ENCODE measurements at regions not wholly inside any gene's neighbourhood (a gene's known extent, or its start where the extent isn't known, plus 50 kb on each side); places are given as distances from the start of the nearest gene placed in this dataset.
"Not testable (repeated sequence)": the region's sequence is repeated elsewhere in the genome, so short reads cannot be mapped to it uniquely, and the experiment has no call there.

- DNase-seq: no peak
Measured at GRCh38 chr7:119482209-119482608, 790.8 kb upstream of the KCND2 start.

- no peak for DNase-seq
Measured at GRCh38 chr7:119482671-119483070, 790.3 kb upstream of the KCND2 start.

DNA sequence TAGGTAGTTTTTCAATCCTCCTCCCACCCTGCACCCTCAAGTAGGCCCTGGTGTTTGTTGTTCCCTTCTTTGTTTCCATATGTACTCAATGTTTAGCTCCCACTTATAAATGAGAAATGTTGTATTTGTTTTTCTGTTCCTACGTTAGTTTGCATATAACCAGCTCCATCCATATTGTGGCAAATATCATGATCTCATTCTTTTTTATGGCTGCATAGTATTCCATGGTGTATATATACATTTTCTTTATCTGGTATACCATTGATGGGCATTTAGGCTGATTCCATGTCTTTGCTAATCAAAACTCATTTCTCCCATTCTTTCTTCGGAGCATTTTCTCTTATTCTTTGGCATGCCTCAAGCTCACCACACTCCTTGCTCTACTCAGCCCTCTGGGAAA, 789.6 kb upstream of the KCND2 start:
- no peak for DNase-seq

DNA sequence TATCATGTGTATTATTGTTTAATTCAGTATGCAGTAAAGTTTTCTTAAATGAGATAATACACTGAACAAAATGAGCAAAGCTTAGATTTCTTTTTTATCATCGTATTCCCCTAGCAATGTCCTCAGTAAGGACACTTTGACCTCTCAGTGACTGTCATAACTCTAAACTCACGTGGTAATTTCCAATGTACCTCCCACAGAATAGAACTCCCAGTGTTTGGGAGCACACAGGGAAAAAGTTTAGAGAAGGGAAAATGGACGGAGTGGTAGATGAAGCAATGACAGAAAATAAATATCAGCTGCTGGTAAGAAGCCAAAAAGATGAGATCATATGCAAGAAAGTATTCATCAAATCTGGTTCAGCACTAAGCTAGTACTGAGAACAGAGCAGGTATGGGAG, 758.6 kb upstream of the KCND2 start:
- no peak for DNase-seq

DNA sequence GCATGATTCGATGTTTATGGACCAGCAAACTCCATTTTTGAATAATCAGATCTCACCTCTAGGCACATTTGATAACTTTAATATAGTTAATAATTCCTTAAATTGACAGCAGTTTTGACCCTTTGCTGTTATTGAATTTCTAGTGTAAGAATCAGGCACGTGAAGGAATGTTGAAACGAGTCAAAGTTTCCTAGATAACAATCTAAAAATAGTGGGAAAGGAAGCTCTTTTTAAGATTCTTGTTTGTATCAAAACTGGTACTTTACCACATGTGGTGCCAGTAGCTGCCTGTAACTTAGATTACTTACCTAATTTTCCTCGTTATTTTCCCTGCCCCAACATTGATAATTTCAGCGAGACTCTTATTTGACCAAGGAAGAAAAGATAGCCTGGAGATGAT, 757.8 kb upstream of the KCND2 start:
- DNase-seq: no peak

DNA sequence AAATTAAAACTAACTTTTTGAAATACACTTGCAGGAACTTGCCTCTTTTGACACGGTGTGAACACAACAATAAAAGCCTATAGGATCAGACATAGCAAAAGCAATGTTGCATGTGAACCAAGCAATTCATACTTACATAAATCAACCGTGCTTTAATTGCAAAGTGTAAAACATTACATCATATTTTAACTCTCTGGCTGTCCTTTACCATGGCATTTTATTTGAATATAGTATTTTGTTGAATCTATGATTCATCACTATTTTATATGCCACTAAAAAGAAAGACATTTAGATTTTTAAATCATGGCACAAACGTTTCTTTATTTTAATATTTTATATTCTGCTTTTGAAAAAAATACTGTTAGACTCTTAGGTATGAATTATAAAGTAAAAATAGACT, 757.0 kb upstream of the KCND2 start:
- DNase-seq: no peak

DNA sequence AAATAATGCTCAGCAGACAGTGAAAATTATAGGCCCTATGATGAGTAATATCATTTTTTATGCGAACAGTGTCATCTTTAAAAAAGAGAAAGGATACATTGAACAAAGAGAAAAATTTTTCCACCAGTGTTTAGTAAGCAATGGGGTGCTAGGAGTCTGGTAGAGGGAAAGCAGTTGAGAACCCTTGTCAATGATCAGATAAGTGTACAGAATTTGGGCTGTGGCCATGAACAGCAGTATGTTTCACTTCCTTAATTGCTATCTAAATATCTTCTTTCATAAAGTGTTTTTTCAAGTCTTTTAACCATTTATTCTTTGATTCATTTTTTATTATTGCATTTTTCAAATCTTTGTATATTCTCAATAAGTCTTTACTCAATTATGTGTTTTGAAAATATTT, 750.7 kb upstream of the KCND2 start:
- no peak for DNase-seq

GRCh38 chr7:119522698-119523097, 750.3 kb upstream of the KCND2 start:
- DNase-seq: no peak

GRCh38 chr7:119545118-119545517, 727.9 kb upstream of the KCND2 start:
- DNase-seq: no peak

DNA sequence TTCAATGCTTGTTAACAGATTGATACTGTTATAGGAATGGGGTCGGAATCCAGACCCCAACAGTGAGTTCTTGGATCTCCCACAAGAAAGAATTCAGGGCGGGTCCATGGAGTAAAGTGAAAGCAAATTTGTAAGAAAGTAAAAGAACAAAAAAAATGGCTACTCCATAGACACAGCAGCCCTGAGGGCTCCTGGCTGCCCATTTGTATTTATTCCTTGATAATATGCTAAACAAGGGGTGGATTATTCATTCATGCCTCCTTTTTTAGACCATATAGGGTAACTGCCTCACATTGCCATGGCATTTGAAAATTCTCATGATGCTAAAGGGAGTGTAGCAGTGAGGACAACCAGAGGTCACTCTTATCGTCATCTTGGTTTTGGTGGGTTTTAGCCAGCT, 717.2 kb upstream of the KCND2 start:
- DNase-seq: no peak

GRCh38 chr7:119556436-119556835, 716.5 kb upstream of the KCND2 start:
- DNase-seq: no peak

DNA sequence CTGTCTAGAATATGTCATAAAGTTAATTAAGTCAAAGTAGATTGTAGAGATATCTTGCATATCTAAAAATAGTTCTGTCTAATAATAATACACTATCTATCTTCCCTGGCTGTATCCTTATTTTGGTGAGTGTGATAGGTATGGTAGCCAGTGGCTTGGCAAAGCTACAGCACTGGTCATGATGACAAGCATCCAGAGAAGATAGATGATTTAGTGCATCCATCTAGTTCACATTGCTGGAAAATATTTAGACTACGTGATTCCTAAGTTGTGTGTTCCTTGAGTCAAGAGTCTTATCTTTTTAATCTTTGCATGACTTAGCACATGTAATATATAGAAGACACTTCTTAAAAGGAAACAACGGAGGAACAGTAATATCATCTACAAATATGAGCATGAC, 711.2 kb upstream of the KCND2 start:
- no peak for DNase-seq

DNA sequence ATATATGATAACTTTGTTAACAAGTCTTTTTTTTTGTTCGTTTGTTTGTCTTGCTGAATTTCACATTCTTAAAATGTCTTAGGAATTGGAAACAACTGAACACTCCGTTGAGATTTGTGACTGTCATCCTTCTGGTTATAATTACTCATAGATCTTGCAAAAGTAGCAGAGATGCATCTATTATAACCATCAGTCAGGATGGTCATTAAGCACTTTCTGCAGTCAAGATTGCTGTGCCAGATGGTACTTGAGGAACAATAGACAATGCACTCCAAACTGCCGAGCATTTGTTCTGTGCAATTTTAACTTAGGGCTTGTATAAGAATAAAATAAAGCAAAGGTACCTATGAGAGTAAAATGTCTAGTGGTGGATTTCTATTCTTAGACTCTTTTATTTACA, 710.1 kb upstream of the KCND2 start:
- no peak for DNase-seq

DNA sequence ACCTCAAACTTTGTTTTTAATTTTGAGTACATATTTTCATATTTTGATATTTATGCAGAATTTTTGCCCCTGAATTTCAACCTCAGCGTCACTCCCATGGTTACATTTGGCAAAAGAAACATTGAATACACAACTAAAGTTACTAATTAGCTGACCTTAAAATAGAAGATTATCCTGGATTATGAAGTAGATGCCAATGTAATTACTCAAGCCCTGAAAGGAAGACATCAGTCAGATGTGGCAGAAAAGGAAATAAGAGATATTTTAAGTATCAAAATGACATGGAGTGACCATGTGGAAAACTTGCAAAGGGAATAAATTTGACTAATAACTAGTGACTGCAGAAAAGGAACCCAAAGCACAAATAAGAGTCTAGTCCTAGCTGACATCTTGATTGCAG, 701.3 kb upstream of the KCND2 start:
- no peak for DNase-seq

DNA sequence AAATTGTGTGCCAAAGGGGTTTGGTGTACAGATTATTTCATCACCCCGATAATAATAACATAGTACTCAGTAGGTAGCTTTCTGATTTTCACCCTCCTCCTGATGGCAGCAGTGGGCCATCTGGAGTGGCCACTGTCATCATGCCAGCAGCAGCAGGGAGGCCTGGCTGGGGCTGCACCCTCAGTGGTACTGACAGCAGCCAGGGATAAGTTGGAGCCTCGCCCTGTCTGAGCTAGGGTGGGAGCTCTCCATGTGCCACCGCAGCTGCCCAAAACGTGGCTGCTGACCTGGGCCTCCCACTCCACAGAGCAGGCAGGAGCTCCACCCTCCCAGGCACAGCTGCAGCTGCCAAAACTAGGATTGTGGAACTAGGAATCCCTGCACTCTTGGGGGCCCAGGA, 700.8 kb upstream of the KCND2 start:
- DNase-seq: no peak

DNA sequence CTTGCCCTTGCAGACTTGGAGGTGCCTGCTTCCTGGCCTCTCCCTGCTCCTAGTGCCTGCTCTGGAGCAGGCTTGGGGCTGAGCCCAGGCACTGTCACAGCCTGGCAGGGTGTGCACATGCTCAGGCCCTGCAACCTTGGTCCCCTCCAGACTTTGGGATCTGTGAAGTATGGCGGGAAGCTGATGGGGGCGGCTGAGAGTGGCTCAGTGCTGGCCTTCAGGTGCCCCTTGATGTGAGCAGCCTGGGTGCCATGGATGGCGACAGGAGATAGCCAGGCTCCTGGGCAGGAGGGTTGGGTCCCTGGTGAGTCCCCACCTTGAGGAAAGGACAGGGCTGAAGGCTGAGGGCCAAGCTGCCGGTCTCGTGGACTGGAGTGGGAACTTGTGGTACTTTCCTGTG, 700.4 kb upstream of the KCND2 start:
- DNase-seq: no peak

DNA sequence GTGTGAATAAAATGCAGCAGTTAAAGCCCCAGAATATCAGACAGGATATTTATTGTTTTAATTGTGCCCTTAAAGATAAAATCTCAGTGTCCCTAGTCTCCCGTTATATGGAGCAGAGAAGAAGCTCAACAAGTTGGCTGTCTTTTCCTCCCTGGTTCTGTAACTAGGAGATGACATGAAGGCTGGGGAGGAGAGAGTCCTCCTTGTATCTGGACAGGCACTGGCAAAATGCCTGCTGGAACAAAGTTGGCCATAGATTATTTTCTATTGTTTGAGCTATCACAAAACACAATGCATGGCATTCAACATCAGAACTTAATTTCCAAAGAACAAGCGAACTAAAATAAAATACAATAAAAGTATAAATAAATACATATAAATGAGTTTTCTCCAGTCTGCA, 694.9 kb upstream of the KCND2 start:
- DNase-seq: no peak

GRCh38 chr7:119594956-119595355, 678.0 kb upstream of the KCND2 start:
- no peak for DNase-seq

DNA sequence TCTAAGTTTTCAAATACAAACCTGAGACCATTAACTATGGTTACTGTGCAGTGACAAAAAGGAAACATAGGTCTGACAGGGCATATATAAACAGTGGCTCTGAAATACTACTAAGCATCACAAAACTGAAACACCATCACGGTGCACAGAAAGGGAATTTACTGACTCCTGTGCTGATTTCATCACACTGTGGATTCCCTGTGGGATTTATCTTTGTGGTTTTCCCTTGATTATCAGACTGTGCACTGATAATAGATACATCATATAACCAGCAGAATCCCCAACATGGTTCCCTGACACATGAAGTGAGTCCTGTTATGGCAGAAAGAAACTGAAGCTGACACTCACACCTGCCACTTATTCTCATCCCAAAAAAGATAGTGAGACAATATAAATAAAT, 676.3 kb upstream of the KCND2 start:
- DNase-seq: no peak

DNA sequence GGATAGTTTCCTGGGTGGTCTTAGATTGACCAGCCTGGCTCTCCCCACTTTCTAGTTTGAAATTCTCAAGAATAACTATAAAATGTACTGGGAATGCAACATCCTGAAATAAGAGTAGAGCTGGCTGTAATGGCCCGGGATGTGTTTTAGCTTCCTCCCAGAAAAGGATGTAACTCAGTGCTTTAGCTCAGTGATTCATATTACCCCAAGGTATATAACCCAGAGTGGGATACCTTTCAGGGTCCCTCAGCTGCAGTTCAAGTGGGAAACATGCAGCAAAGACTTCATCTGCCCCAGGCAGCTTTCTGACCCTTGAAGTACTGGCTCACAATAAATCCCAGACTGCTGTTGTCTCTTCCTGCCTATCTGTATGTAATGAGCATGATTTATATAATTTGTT, 666.7 kb upstream of the KCND2 start:
- DNase-seq: no peak

DNA sequence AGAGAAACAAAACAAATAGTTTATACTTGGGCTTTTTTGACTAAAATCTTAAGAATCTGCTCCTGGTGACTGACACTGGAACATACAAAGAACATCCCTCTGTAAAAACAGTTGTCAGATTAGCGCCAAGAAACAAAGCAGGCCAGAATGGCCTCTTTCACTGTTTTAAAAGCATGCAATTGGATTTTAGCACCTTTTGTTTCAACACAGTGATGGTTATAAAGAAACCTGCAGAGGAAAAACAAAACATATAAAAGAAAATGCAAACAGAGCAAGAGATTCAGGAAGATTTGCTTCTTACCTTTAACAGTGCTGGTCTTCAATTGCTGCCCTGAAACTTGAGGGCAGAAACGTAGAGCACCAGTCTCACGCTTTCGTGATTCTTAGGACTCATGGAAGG, 652.2 kb upstream of the KCND2 start:
- DNase-seq: no peak

DNA sequence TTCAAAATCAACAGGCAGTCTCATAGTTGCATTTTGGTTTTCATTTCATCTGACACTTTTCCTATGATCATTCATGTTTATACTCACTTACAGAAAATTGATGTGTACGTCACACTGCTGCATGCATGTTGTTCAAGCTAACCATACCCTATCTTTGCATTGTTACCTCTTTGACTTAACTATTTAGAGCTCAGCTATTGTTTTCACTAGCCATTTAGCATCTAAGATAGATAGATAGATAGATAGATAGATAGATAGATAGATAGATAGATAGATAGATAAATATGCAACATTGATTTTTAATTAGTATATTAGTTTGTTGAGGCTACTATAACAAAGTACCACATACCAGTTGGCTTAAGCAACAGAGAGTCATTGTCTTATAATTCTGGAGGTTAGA, 649.5 kb upstream of the KCND2 start:
- no peak for DNase-seq

- no peak for DNase-seq
Measured at GRCh38 chr7:119630406-119630969, 642.5 kb upstream of the KCND2 start.

DNA sequence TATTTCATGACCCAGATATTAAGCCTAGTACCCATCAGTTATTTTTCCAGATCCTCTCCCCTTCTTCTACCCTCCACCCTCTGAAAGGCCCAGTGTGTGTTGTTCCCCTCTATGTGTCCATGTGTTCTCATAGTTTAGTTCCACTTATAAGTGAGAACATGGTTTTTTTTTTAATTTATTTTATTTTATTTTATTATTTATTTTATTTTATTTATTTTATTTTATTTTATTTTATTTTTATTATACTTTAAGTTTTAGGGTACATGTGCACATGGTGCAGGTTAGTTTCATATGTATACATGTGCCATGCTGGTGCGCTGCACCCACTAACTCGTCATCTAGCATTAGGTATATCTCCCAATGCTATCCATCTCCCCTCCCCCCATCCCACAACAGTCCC, 639.2 kb upstream of the KCND2 start:
- DNase-seq: not testable (repeated sequence)

GRCh38 chr7:119640326-119640725, 632.6 kb upstream of the KCND2 start:
- DNase-seq: no peak

GRCh38 chr7:119640861-119641260, 632.1 kb upstream of the KCND2 start:
- no peak for DNase-seq
